Tibial nerve (tissue), 4 donors: ENCODE measurements at regions not wholly inside any gene's neighbourhood (a gene's known extent, or its start where the extent isn't known, plus 50 kb on each side); places are given as distances from the start of the nearest gene placed in this dataset.

Source experiments
- DNase-seq, 2 donors: peaks; one replicate each; pipeline ENCODE4 v3.0.0-alpha.2; 2019; ENCODE audit warnings: low spot score in 2 of 2
- H3K27ac ChIP-seq, 4 donors: fragments of 200-600 bp; sonication (generic) in 3 of 4; one replicate each; pipeline ENCODE4 v1.5.1; 2017 to 2019; ENCODE audit warnings: mild to moderate bottlenecking in 1 of 4
- H3K27me3 ChIP-seq, 2 donors: fragments of 200-600 bp; sonication (generic) in 1 of 2; one replicate each; pipeline versions ENCODE4 v1.5.1 to v1.6.0; 2017 to 2019
- H3K36me3 ChIP-seq, 3 donors: fragments of 200-600 bp; sonication (generic); one replicate each; pipeline ENCODE4 v1.5.1; 2018 to 2019
- H3K4me1 ChIP-seq, 4 donors: fragments of 200-600 bp; sonication (generic) in 3 of 4; one replicate each; pipeline ENCODE4 v1.5.1; 2017 to 2019
- H3K4me3 ChIP-seq, 4 donors: fragments of 200-600 bp; sonication (generic) in 3 of 4; one replicate each; pipeline ENCODE4 v1.5.1; 2017 to 2019; ENCODE audit warnings: mild to moderate bottlenecking in 1 of 4, moderate library complexity in 1 of 4
- H3K9me3 ChIP-seq, 4 donors: fragments of 200-600 bp; sonication (generic) in 3 of 4; one replicate each; pipeline ENCODE4 v1.5.1; 2017 to 2019
- EP300 ChIP-seq, 2 donors: sonication (generic); formaldehyde crosslinking; IDR thresholded peaks; one replicate each; pipeline ENCODE4 v1.6.1; 2017; ENCODE audit warnings: antibody characterized with exemption in 2 of 2, mild to moderate bottlenecking in 1 of 2
- POLR2A ChIP-seq, 2 donors: fragments of 450-650 bp; IDR thresholded peaks; one replicate each; pipeline ENCODE4 v1.6.1; 2017; ENCODE audit warnings: antibody characterized with exemption in 2 of 2, mild to moderate bottlenecking in 2 of 2, moderate library complexity in 2 of 2
- WGBS, 2 donors: methylation state at CpG; one replicate each; pipeline ENCODE4 v1.1.5; 2018; 5-methylcytosine and 5-hydroxymethylcytosine counted together
- TF ChIP-seq, protein P1 (sequence below), 5 experiments: fragments of 200-600 bp in 3 of 5; fragments of 450-650 bp in 2 of 5; sonication (generic) in 3 of 5; IDR thresholded peaks; one replicate each; pipeline ENCODE4 v1.5.1; 2016 to 2019; ENCODE audit warnings: antibody characterized with exemption in 5 of 5, mild to moderate bottlenecking in 3 of 5, moderate library complexity in 2 of 5

GRCh38 chr6:74319292-74319691 lies 623.3 kb downstream of the CD109 start:
- no peak for DNase-seq
- Histone ChIP-seq H3K36me3 (no peaks in the 10 kb centered on the region), H3K27ac (no peak overlapping the region), H3K4me3 (no peak overlapping the region), H3K27me3 (no peaks in the 10 kb centered on the region), H3K4me1 (peaks cover 0 to 10% (median 3%) of the 10 kb centered on the region in 4 donors), H3K9me3 (no peaks in the 10 kb centered on the region)
- 76 to 81% methylated on average over 2 of the region's 2 CpGs for WGBS, 2 donors
- no peak for TF ChIP-seq EP300 (IDR thresholded peaks at IDR 0.05)
- TF ChIP-seq POLR2A (IDR thresholded peaks at IDR 0.05) = no peak
- TF ChIP-seq, protein P1, sequence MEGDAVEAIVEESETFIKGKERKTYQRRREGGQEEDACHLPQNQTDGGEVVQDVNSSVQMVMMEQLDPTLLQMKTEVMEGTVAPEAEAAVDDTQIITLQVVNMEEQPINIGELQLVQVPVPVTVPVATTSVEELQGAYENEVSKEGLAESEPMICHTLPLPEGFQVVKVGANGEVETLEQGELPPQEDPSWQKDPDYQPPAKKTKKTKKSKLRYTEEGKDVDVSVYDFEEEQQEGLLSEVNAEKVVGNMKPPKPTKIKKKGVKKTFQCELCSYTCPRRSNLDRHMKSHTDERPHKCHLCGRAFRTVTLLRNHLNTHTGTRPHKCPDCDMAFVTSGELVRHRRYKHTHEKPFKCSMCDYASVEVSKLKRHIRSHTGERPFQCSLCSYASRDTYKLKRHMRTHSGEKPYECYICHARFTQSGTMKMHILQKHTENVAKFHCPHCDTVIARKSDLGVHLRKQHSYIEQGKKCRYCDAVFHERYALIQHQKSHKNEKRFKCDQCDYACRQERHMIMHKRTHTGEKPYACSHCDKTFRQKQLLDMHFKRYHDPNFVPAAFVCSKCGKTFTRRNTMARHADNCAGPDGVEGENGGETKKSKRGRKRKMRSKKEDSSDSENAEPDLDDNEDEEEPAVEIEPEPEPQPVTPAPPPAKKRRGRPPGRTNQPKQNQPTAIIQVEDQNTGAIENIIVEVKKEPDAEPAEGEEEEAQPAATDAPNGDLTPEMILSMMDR (IDR thresholded peaks at IDR 0.05) = no peak

GRCh38 chr6:74318738-74319137 lies 622.7 kb downstream of the CD109 start:
- Histone ChIP-seq H3K27ac (no peak overlapping the region), H3K9me3 (no peaks in the 10 kb centered on the region), H3K4me1 (peaks cover 0 to 10% (median 3%) of the 10 kb centered on the region in 4 donors), H3K36me3 (no peaks in the 10 kb centered on the region), H3K27me3 (no peaks in the 10 kb centered on the region), H3K4me3 (no peak overlapping the region)
- no peak for DNase-seq
- TF ChIP-seq, protein P1 (IDR thresholded peaks at IDR 0.05) = no peak
- TF ChIP-seq POLR2A (IDR thresholded peaks at IDR 0.05) (no peak), EP300 (IDR thresholded peaks at IDR 0.05) (no peak)

- no peaks in the 10 kb centered on the region for H3K27me3 ChIP-seq
- H3K4me3 ChIP-seq = no peak overlapping the region
- TF ChIP-seq POLR2A (IDR thresholded peaks at IDR 0.05) = no peak
- TF ChIP-seq, protein P1 (IDR thresholded peaks at IDR 0.05) = no peak
- no peak for TF ChIP-seq EP300 (IDR thresholded peaks at IDR 0.05)
- H3K27ac ChIP-seq = no peak overlapping the region
- 39 to 40% methylated on average over 1 of the region's 1 CpG for WGBS, 2 donors
- DNase-seq = no peak
- no peaks in the 10 kb centered on the region for H3K9me3 ChIP-seq
- no peaks in the 10 kb centered on the region for H3K4me1 ChIP-seq
- H3K36me3 ChIP-seq = no peaks in the 10 kb centered on the region
Measured at GRCh38 chr6:74312081-74312480, 616.1 kb downstream of the CD109 start.

DNA sequence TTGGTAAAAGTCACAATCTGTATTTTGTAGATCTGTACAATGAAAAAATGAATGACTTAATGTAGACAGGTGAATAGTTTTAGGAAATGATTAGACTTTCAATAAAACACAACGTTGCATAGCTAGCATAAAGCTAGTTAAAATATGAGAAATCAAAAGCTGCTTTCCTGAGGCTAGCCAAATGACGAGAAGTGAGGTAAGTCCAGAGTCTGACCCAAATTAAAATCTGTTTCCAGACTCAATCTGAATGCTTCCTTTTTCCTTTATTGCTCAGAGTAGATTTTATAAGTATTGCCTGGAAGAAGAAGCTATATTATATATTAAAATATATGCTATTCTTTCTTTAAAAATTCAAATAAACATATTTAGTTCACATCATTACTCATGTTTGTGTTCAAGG lies 615.4 kb downstream of the CD109 start:
- no peak overlapping the region for H3K27ac ChIP-seq
- 52 to 64% methylated on average over 2 of the region's 2 CpGs for WGBS, 2 donors
- no peaks in the 10 kb centered on the region for H3K27me3 ChIP-seq
- no peaks in the 10 kb centered on the region for H3K36me3 ChIP-seq
- no peak for DNase-seq
- TF ChIP-seq, protein P1 (IDR thresholded peaks at IDR 0.05) = no peak
- TF ChIP-seq POLR2A (IDR thresholded peaks at IDR 0.05) (no peak), EP300 (IDR thresholded peaks at IDR 0.05) (no peak)
- no peak overlapping the region for H3K4me3 ChIP-seq
- no peaks in the 10 kb centered on the region for H3K4me1 ChIP-seq
- no peaks in the 10 kb centered on the region for H3K9me3 ChIP-seq

- H3K36me3 ChIP-seq = no peaks in the 10 kb centered on the region
- TF ChIP-seq POLR2A (IDR thresholded peaks at IDR 0.05) (no peak), EP300 (IDR thresholded peaks at IDR 0.05) (no peak)
- TF ChIP-seq, protein P1 (IDR thresholded peaks at IDR 0.05) = no peak
Measured at GRCh38 chr6:74289884-74290283, 593.9 kb downstream of the CD109 start.

More at GRCh38 chr6:74289884-74290283, 593.9 kb downstream of the CD109 start:
- DNase-seq = no peak
- 41 to 42% methylated on average over 3 of the region's 3 CpGs for WGBS, 2 donors
- Histone ChIP-seq H3K27me3 (no peaks in the 10 kb centered on the region), H3K9me3 (no peaks in the 10 kb centered on the region), H3K4me3 (no peak overlapping the region), H3K27ac (no peak overlapping the region), H3K4me1 (no peaks in the 10 kb centered on the region)
